ENCODE measurements at regions not wholly inside any gene's neighbourhood (a gene's known extent, or its start where the extent isn't known, plus 50 kb on each side); places are given as distances from the start of the nearest gene placed in this dataset.

GRCh38 chrX:39967348-39967747 lies 130.4 kb downstream of the BCOR start:
- TF ChIP-seq CEBPB (IDR thresholded peaks at IDR 0.05; ENCODE audit: low read depth, low read length) (no peak), CTCF (conservative IDR thresholded peaks at IDR 0.05; ENCODE audit: low read depth, low read length) (no peak), RAD21 (IDR thresholded peaks at IDR 0.05; ENCODE audit: low read length) (no peak)

Data from IMR-90 (cell line).